ENCODE measurements at regions not wholly inside any gene's neighbourhood (a gene's known extent, or its start where the extent isn't known, plus 50 kb on each side); places are given as distances from the start of the nearest gene placed in this dataset.
"Not testable (repeated sequence)": the region's sequence is repeated elsewhere in the genome, so short reads cannot be mapped to it uniquely, and the experiment has no call there.

- no peak for DNase-seq
Measured at GRCh38 chr2:126952216-126952615, 53.5 kb downstream of the TEX51 start.

GRCh38 chr2:126953483-126953882 lies 54.8 kb downstream of the TEX51 start:
- DNase-seq = no peak

- no peak for DNase-seq
Measured at GRCh38 chr2:126954831-126955230, 56.1 kb downstream of the TEX51 start.

- not testable (repeated sequence) for DNase-seq
Measured at GRCh38 chr2:126956773-126957172, 58.1 kb downstream of the TEX51 start.

- DNase-seq = no peak
Measured at GRCh38 chr2:126963390-126963789, 64.7 kb downstream of the TEX51 start.

- DNase-seq = no peak
Measured at GRCh38 chr2:126966601-126967000, 67.9 kb downstream of the TEX51 start.

- DNase-seq = no peak
Measured at GRCh38 chr2:126970583-126970982, 71.9 kb downstream of the TEX51 start.

GRCh38 chr2:126971162-126971480 lies 72.4 kb downstream of the TEX51 start:
- no peak for DNase-seq

- DNase-seq = peak; percentile 6
Measured at GRCh38 chr2:126971481-126972278, 73.0 kb downstream of the TEX51 start.

- DNase-seq = no peak
Measured at GRCh38 chr2:126972279-126972626, 73.6 kb downstream of the TEX51 start.

- no peak for DNase-seq
Measured at GRCh38 chr2:126973745-126974144, 75.1 kb downstream of the TEX51 start.

- DNase-seq = no peak
Measured at GRCh38 chr2:126975671-126976655, 77.3 kb downstream of the TEX51 start.

GRCh38 chr2:126976721-126977328 lies 78.1 kb downstream of the TEX51 start:
- DNase-seq = no peak

- DNase-seq = no peak
Measured at GRCh38 chr2:126978333-126978732, 79.6 kb downstream of the TEX51 start.

- no peak for DNase-seq
Measured at GRCh38 chr2:126979039-126980003, 80.6 kb downstream of the TEX51 start.

GRCh38 chr2:126981476-126981875 lies 82.8 kb downstream of the TEX51 start:
- DNase-seq = no peak

GRCh38 chr2:126982935-126983334 lies 84.2 kb downstream of the TEX51 start:
- no peak for DNase-seq

- DNase-seq = no peak
Measured at GRCh38 chr2:126986631-126987187, 88.0 kb downstream of the TEX51 start.

- no peak for DNase-seq
Measured at GRCh38 chr2:126988482-126988881, 89.8 kb downstream of the TEX51 start.

- DNase-seq = not testable (repeated sequence)
Measured at GRCh38 chr2:126989064-126989463, 90.4 kb downstream of the TEX51 start.

- DNase-seq = no peak
Measured at GRCh38 chr2:126990200-126990599, 91.5 kb downstream of the TEX51 start.

All from GOT3 (cell line).